ENCODE measurements at regions not wholly inside any gene's neighbourhood (a gene's known extent, or its start where the extent isn't known, plus 50 kb on each side); places are given as distances from the start of the nearest gene placed in this dataset.

DNA sequence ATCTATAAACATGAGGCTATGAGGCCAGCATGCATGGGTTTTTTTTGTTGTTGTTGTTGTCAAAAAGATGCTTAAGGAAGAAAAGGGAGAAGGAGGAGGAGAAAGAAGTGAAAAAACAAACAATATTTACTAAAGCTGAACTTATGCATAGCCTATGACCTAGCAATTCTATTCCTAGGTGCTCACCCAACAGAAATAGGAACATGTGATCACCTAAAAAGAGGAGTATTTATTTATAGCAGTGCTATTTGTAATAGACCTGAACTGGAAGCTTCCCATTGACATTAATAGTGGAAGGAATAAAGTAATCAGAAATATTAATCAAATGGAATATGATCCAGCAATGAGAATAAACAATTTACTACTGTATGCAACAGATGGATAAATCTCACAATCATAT, 156.5 kb upstream of the OLIG3 start:
- no peak for DNase-seq
- no peak overlapping the region for H3K27ac ChIP-seq (ENCODE audit: low read length)
- no peak overlapping the region for H3K4me3 ChIP-seq (ENCODE audit: low read length)
- peaks cover 10% of the 10 kb centered on the region for H3F3A ChIP-seq (ENCODE audit: insufficient read depth, low read length)
- no peak for TF ChIP-seq EZH2phosphoT487 (IDR thresholded peaks at IDR 0.05; ENCODE audit: low read length)
- TF ChIP-seq EZH2 (optimal IDR thresholded peaks at IDR 0.05; ENCODE audit: low read depth, low read length): no peak
- TF ChIP-seq, protein P1, sequence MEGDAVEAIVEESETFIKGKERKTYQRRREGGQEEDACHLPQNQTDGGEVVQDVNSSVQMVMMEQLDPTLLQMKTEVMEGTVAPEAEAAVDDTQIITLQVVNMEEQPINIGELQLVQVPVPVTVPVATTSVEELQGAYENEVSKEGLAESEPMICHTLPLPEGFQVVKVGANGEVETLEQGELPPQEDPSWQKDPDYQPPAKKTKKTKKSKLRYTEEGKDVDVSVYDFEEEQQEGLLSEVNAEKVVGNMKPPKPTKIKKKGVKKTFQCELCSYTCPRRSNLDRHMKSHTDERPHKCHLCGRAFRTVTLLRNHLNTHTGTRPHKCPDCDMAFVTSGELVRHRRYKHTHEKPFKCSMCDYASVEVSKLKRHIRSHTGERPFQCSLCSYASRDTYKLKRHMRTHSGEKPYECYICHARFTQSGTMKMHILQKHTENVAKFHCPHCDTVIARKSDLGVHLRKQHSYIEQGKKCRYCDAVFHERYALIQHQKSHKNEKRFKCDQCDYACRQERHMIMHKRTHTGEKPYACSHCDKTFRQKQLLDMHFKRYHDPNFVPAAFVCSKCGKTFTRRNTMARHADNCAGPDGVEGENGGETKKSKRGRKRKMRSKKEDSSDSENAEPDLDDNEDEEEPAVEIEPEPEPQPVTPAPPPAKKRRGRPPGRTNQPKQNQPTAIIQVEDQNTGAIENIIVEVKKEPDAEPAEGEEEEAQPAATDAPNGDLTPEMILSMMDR (IDR thresholded peaks at IDR 0.05; ENCODE audit: low read length): no peak
- H3K4me1 ChIP-seq (ENCODE audit: low read length): peaks cover 39% of the 10 kb centered on the region
- H2AFZ ChIP-seq (ENCODE audit: low read length): no peak overlapping the region
- no peaks in the 10 kb centered on the region for H3K9me2 ChIP-seq (replicated peaks; ENCODE audit: insufficient read depth, low read length)
- no peak overlapping the region for H3K9ac ChIP-seq (ENCODE audit: low read length)
- 0 out of 2 replicates have a peak overlapping the region, but pooled peaks have one; percentile 18 for H3K4me2 ChIP-seq (ENCODE audit: low read depth, low read length)
- H3K27me3 ChIP-seq (replicated peaks; ENCODE audit: insufficient read depth, low read length): no peaks in the 10 kb centered on the region
- no peaks in the 10 kb centered on the region for H4K20me1 ChIP-seq (ENCODE audit: insufficient read depth, low read length)
- H3K36me3 ChIP-seq (replicated peaks; ENCODE audit: insufficient read depth, low read length): no peaks in the 10 kb centered on the region
- H3K9me3 ChIP-seq (replicated peaks; ENCODE audit: insufficient read depth, low read length): no peaks in the 10 kb centered on the region
- no peaks in the 10 kb centered on the region for H3K79me2 ChIP-seq (ENCODE audit: low read length)

DNA sequence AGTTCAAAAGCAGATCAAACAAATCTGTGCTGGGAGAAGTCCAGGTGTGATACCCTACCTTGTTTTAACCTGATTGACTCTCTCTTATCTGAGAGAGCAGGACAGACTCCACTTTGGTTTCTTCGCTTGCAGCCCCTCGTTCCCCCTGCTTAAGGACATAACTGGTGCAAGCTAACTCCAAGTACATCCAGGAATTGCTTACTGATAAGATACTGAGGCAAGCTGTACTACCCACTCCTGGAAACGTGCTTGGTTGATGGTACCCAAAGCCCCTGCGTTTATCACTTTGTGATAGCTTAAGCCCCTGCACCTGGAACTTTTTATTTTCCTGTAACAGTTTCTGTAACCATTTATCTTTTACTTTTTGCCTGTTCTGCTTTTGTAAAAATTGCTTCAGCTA, 157.0 kb upstream of the OLIG3 start:
- H3K9ac ChIP-seq (ENCODE audit: low read length): no peak overlapping the region

DNA sequence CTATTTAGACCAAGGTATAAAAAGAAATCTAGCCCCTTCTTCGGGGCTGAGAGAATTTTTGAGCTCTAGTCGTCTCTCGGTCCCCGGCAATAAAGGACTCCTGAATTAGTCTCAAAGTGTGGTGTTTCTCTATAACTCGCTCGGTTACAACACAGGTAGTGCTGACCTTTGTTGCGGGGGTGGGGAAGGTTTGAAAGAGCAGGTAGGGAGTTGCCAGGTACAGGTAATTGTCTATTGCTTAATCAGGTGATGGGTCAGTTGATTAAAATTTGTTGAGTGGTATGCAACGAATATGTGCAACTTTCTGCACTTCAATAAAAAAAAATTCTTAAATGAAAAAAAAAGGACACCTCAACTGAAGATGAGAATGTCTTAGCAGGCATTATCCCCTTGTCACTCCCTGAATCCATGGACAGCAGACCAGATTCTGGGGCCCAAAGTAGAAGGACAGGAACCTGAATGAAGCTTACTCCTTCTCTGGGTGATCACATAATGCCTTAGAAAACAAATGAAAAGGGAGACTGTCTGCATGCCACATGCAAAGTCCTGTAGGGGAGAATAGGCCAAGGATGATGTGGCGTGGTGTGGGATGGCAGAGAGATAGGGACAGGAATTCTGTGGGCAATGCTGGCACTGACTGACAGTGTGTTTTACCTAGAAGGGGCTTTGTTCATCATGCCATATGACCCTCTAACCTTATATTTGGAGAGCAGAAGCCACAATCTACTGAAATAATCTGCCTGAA, 157.6 kb upstream of the OLIG3 start:
- Histone ChIP-seq H3K4me2 (ENCODE audit: low read depth, low read length) (no peak overlapping the region), H3K9me2 (replicated peaks; ENCODE audit: insufficient read depth, low read length) (no peaks in the 10 kb centered on the region), H4K20me1 (ENCODE audit: insufficient read depth, low read length) (no peaks in the 10 kb centered on the region), H3K36me3 (replicated peaks; ENCODE audit: insufficient read depth, low read length) (no peaks in the 10 kb centered on the region), H3K79me2 (ENCODE audit: low read length) (no peaks in the 10 kb centered on the region), H3K9me3 (replicated peaks; ENCODE audit: insufficient read depth, low read length) (no peaks in the 10 kb centered on the region), H3K4me3 (ENCODE audit: low read length) (no peak overlapping the region), H3F3A (ENCODE audit: insufficient read depth, low read length) (peaks cover 14% of the 10 kb centered on the region), H3K27ac (ENCODE audit: low read length) (no peak overlapping the region), H3K4me1 (ENCODE audit: low read length) (peaks cover 49% of the 10 kb centered on the region), H3K27me3 (replicated peaks; ENCODE audit: insufficient read depth, low read length) (no peaks in the 10 kb centered on the region), H3K9ac (ENCODE audit: low read length) (no peak overlapping the region), H2AFZ (ENCODE audit: low read length) (no peak overlapping the region)
- TF ChIP-seq EZH2 (optimal IDR thresholded peaks at IDR 0.05; ENCODE audit: low read depth, low read length): no peak
- TF ChIP-seq EZH2phosphoT487 (IDR thresholded peaks at IDR 0.05; ENCODE audit: low read length): no peak
- TF ChIP-seq, protein P1 (IDR thresholded peaks at IDR 0.05; ENCODE audit: low read length): no peak
- no peak for DNase-seq

More for the DNA sequence above, 157.0 kb upstream of the OLIG3 start:
- H3K79me2 ChIP-seq (ENCODE audit: low read length): no peaks in the 10 kb centered on the region
- no peaks in the 10 kb centered on the region for H3K27me3 ChIP-seq (replicated peaks; ENCODE audit: insufficient read depth, low read length)
- H3F3A ChIP-seq (ENCODE audit: insufficient read depth, low read length): peaks cover 10% of the 10 kb centered on the region
- no peak for DNase-seq
- no peak overlapping the region for H3K4me2 ChIP-seq (ENCODE audit: low read depth, low read length)
- no peaks in the 10 kb centered on the region for H3K9me2 ChIP-seq (replicated peaks; ENCODE audit: insufficient read depth, low read length)
- no peaks in the 10 kb centered on the region for H4K20me1 ChIP-seq (ENCODE audit: insufficient read depth, low read length)
- no peak overlapping the region for H3K27ac ChIP-seq (ENCODE audit: low read length)
- H2AFZ ChIP-seq (ENCODE audit: low read length): no peak overlapping the region
- no peaks in the 10 kb centered on the region for H3K9me3 ChIP-seq (replicated peaks; ENCODE audit: insufficient read depth, low read length)
- H3K36me3 ChIP-seq (replicated peaks; ENCODE audit: insufficient read depth, low read length): no peaks in the 10 kb centered on the region
- TF ChIP-seq EZH2 (optimal IDR thresholded peaks at IDR 0.05; ENCODE audit: low read depth, low read length) (no peak), EZH2phosphoT487 (IDR thresholded peaks at IDR 0.05; ENCODE audit: low read length) (no peak)
- TF ChIP-seq, protein P1 (IDR thresholded peaks at IDR 0.05; ENCODE audit: low read length): no peak
- no peak overlapping the region for H3K4me3 ChIP-seq (ENCODE audit: low read length)
- peaks cover 43% of the 10 kb centered on the region for H3K4me1 ChIP-seq (ENCODE audit: low read length)
